GM23338 (cell line): ENCODE measurements at regions not wholly inside any gene's neighbourhood (a gene's known extent, or its start where the extent isn't known, plus 50 kb on each side); places are given as distances from the start of the nearest gene placed in this dataset.

Experiments
- ATAC-seq: fragments of 200-7000 bp; cut with Tn5 transposase; 3 replicates; pipeline ENCODE4 v1.9.1; 2020
- DNase-seq: peaks from one replicate; pipeline ENCODE4 v3.0.0-alpha.2; 2015; ENCODE audit warnings: low spot score
- H2AFZ ChIP-seq: fragments of 200-600 bp; sonication (generic); 2 replicates; pipeline ENCODE4 v1.8.0; 2016; ENCODE audit warnings: antibody characterized with exemption, mild to moderate bottlenecking, moderate library complexity
- H3F3A ChIP-seq: fragments of 200-600 bp; sonication (generic); replicated peaks from 2 replicates; pipeline ENCODE4 v1.8.0; 2017; ENCODE audit warnings: antibody characterized with exemption, mixed run types, low read depth
- H3K27ac ChIP-seq: fragments of 200-600 bp; sonication (generic); 2 replicates; pipeline ENCODE4 v1.6.1; 2016; ENCODE audit warnings: low read depth
- H3K27me3 ChIP-seq: fragments of 200-600 bp; sonication (generic); 2 replicates; pipeline ENCODE4 v1.8.0; 2016; ENCODE audit warnings: mild to moderate bottlenecking, mixed run types, moderate library complexity; ENCODE audit not compliant: insufficient read depth
- H3K36me3 ChIP-seq: fragments of 200-600 bp; sonication (generic); 2 replicates; pipeline ENCODE4 v1.8.0; 2016; ENCODE audit warnings: mild to moderate bottlenecking; ENCODE audit not compliant: insufficient read depth
- H3K4me1 ChIP-seq: fragments of 200-600 bp; sonication (generic); 2 replicates; pipeline ENCODE4 v1.8.0; 2016; ENCODE audit warnings: mild to moderate bottlenecking, moderate library complexity; ENCODE audit not compliant: insufficient read depth
- H3K4me2 ChIP-seq: fragments of 200-600 bp; sonication (generic); 2 replicates; pipeline ENCODE4 v1.7.1; 2017; ENCODE audit warnings: mixed run types
- H3K4me3 ChIP-seq: fragments of 200-600 bp; sonication (generic); 2 replicates; pipeline ENCODE4 v1.6.1; 2016; ENCODE audit warnings: mixed run types
- H3K79me2 ChIP-seq: fragments of 200-600 bp; sonication (generic); replicated peaks from 2 replicates; pipeline ENCODE4 v1.8.0; 2017; ENCODE audit warnings: mild to moderate bottlenecking; ENCODE audit not compliant: insufficient read depth
- H3K9me2 ChIP-seq: fragments of 200-600 bp; sonication (generic); 2 replicates; pipeline ENCODE4 v1.8.0; 2017; ENCODE audit not compliant: insufficient read depth
- H4K20me1 ChIP-seq: fragments of 200-600 bp; sonication (generic); replicated peaks from 2 replicates; pipeline ENCODE4 v1.8.0; 2017; ENCODE audit warnings: mild to moderate bottlenecking; ENCODE audit not compliant: insufficient read depth
- H3K27ac Mint-ChIP-seq: 2 replicates; pipeline ENCODE4 v1.8.0; 2020; ENCODE audit warnings: inconsistent platforms, mild to moderate bottlenecking, moderate library complexity, mixed read lengths
- H3K27me3 Mint-ChIP-seq: 3 replicates; pipeline ENCODE4 v1.8.0; 2022; ENCODE audit warnings: low read depth, mild to moderate bottlenecking, moderate library complexity, mixed read lengths, inconsistent platforms; ENCODE audit not compliant: insufficient read depth, poor library complexity
- H3K36me3 Mint-ChIP-seq: 3 replicates; pipeline ENCODE4 v1.8.0; 2021; ENCODE audit warnings: low read depth, mild to moderate bottlenecking, inconsistent platforms, moderate library complexity, mixed read lengths
- H3K4me1 Mint-ChIP-seq: 3 replicates; pipeline ENCODE4 v1.8.0; 2020; ENCODE audit warnings: mild to moderate bottlenecking, inconsistent platforms, mixed read lengths
- H3K4me3 Mint-ChIP-seq: 3 replicates; pipeline ENCODE4 v1.8.0; 2021; ENCODE audit warnings: moderate library complexity, mild to moderate bottlenecking, inconsistent platforms, mixed read lengths
- H3K9me3 Mint-ChIP-seq: 3 replicates; pipeline ENCODE4 v1.8.0; 2020; ENCODE audit warnings: moderate library complexity, mild to moderate bottlenecking, inconsistent platforms, mixed read lengths
- CREB1 ChIP-seq: fragments of 250-450 bp; sonication (Bioruptor Pico); IDR thresholded peaks from 2 replicates; pipeline ENCODE4 v1.5.0; 2020; ENCODE audit warnings: low read depth, mild to moderate bottlenecking, moderate library complexity
- CTCF ChIP-seq, 2 experiments: fragments of 200-600 bp in 1 of 2; sonication (generic) in 1 of 2; conservative IDR thresholded peaks; 2 replicates each; pipeline versions ENCODE4 v1.5.1 to v1.6.1; 2016 to 2017; ENCODE audit warnings: antibody characterized with exemption in 2 of 2, low read depth in 2 of 2, mild to moderate bottlenecking in 2 of 2, moderate library complexity in 1 of 2
- ETS1 ChIP-seq: IDR thresholded peaks from 2 replicates; pipeline ENCODE4 v1.6.1; 2016; ENCODE audit warnings: antibody characterized with exemption
- EZH2 ChIP-seq: fragments of 200-600 bp; sonication (generic); IDR thresholded peaks from one replicate; pipeline ENCODE4 v1.8.0; 2017; ENCODE audit warnings: antibody characterized with exemption, mild to moderate bottlenecking, low read depth; ENCODE audit not compliant: unreplicated experiment
- EZH2phosphoT487 ChIP-seq: fragments of 200-600 bp; sonication (generic); IDR thresholded peaks from one replicate; pipeline ENCODE4 v1.8.1; 2018; ENCODE audit warnings: antibody characterized with exemption; ENCODE audit not compliant: unreplicated experiment
- JUNB ChIP-seq: IDR thresholded peaks from one replicate; pipeline ENCODE4 v1.6.1; 2016; ENCODE audit warnings: antibody characterized with exemption; ENCODE audit not compliant: unreplicated experiment
- NANOG ChIP-seq: IDR thresholded peaks from 2 replicates; pipeline ENCODE4 v1.6.1; 2016; ENCODE audit warnings: antibody characterized with exemption, borderline replicate concordance
- POLR2AphosphoS5 ChIP-seq: IDR thresholded peaks from 2 replicates; pipeline ENCODE4 v1.6.1; 2016; ENCODE audit warnings: antibody characterized with exemption, low read depth
- REST ChIP-seq: IDR thresholded peaks from one replicate; pipeline ENCODE4 v1.6.1; 2018; ENCODE audit warnings: antibody characterized with exemption; ENCODE audit not compliant: unreplicated experiment
- STAT1 ChIP-seq: IDR thresholded peaks from one replicate; pipeline ENCODE4 v1.6.1; 2016; ENCODE audit warnings: antibody characterized with exemption; ENCODE audit not compliant: unreplicated experiment
- ZNF114 ChIP-seq: fragments of 250-450 bp; sonication (Bioruptor Pico); IDR thresholded peaks from 2 replicates; pipeline ENCODE4 v1.5.0; 2020; ENCODE audit warnings: mild to moderate bottlenecking, moderate library complexity
- ZNF331 ChIP-seq: fragments of 250-450 bp; sonication (Bioruptor Pico); IDR thresholded peaks from 2 replicates; pipeline ENCODE4 v1.5.0; 2020; ENCODE audit warnings: low read depth, mild to moderate bottlenecking, moderate library complexity
- ZNF462 ChIP-seq: fragments of 250-450 bp; sonication (Bioruptor Pico); IDR thresholded peaks from 2 replicates; pipeline ENCODE4 v1.5.0; 2020; ENCODE audit warnings: mild to moderate bottlenecking, moderate library complexity

GRCh38 chr18:60892855-60893254 lies 440.4 kb upstream of the CDH20 start:
- Histone ChIP-seq H3K4me2 (no peak overlapping the region), H4K20me1 (no peaks in the 10 kb centered on the region), H3F3A (no peaks in the 10 kb centered on the region), H3K27ac (no peak overlapping the region), H2AFZ (no peak overlapping the region), H3K4me1 (no peaks in the 10 kb centered on the region), H3K27me3 (no peaks in the 10 kb centered on the region), H3K79me2 (no peaks in the 10 kb centered on the region), H3K4me3 (no peak overlapping the region), H3K9me2 (0 out of 2 replicates have a peak, but pooled peaks cover 7% of the 10 kb centered on the region), H3K36me3 (no peaks in the 10 kb centered on the region)
- no peak overlapping the region for H3K27ac Mint-ChIP-seq
- H3K4me1 Mint-ChIP-seq, result no peaks in the 10 kb centered on the region
- no peak for ATAC-seq
- DNase-seq, result no peak
- no peaks in the 10 kb centered on the region for H3K27me3 Mint-ChIP-seq
- H3K36me3 Mint-ChIP-seq, result no peaks in the 10 kb centered on the region
- TF ChIP-seq ZNF331 (CRISPR knock-in tag) (no peak), CTCF (conservative IDR thresholded peaks at IDR 0.05; ENCODE audit: low read depth in 2 of 2) (no peak), ETS1 (no peak), NANOG (no peak), REST (no peak), JUNB (no peak), EZH2 (no peak), POLR2AphosphoS5 (no peak), STAT1 (no peak), EZH2phosphoT487 (no peak), ZNF462 (no peak), ZNF114 (CRISPR knock-in tag) (no peak), CREB1 (CRISPR knock-in tag) (no peak)
- H3K4me3 Mint-ChIP-seq, result no peak overlapping the region
- no peaks in the 10 kb centered on the region for H3K9me3 Mint-ChIP-seq
